Lower leg skin (tissue), 3 donors: ENCODE measurements at regions not wholly inside any gene's neighbourhood (a gene's known extent, or its start where the extent isn't known, plus 50 kb on each side); places are given as distances from the start of the nearest gene placed in this dataset.

Experiments used
- POLR2A ChIP-seq, 2 donors: fragments of 450-650 bp; IDR thresholded peaks; one replicate each; pipeline ENCODE4 v1.6.1; 2016 to 2017; ENCODE audit warnings: antibody characterized with exemption in 2 of 2, mild to moderate bottlenecking in 1 of 2, moderate library complexity in 1 of 2
- TF ChIP-seq, protein P1 (sequence below), 3 donors: fragments of 450-650 bp; IDR thresholded peaks; one replicate each; pipeline ENCODE4 v1.5.1; 2016; ENCODE audit warnings: antibody characterized with exemption in 3 of 3, mild to moderate bottlenecking in 3 of 3, moderate library complexity in 2 of 3

DNA sequence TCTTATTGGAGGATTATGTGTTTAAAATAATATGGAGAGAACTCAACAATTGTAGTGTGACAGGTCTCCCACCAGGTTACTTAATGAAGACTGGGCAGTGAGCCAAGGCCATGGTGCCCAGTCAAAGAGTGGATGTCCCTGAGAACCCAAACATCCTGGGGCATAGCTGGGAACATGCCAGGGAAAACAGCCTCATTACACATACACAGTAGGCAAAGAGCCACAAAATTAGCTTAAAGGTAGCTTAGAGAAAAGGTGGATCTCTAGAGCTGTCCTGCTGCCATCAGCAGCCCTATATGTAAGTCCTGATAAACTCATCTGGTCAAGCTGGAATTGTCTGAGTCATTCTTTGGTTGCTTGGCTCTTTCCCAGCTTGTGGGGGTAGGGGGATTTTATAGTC is 287.8 kb downstream of the PHF14 start:
- TF ChIP-seq POLR2A (IDR thresholded peaks at IDR 0.05), result no peak
- TF ChIP-seq, protein P1, sequence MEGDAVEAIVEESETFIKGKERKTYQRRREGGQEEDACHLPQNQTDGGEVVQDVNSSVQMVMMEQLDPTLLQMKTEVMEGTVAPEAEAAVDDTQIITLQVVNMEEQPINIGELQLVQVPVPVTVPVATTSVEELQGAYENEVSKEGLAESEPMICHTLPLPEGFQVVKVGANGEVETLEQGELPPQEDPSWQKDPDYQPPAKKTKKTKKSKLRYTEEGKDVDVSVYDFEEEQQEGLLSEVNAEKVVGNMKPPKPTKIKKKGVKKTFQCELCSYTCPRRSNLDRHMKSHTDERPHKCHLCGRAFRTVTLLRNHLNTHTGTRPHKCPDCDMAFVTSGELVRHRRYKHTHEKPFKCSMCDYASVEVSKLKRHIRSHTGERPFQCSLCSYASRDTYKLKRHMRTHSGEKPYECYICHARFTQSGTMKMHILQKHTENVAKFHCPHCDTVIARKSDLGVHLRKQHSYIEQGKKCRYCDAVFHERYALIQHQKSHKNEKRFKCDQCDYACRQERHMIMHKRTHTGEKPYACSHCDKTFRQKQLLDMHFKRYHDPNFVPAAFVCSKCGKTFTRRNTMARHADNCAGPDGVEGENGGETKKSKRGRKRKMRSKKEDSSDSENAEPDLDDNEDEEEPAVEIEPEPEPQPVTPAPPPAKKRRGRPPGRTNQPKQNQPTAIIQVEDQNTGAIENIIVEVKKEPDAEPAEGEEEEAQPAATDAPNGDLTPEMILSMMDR (IDR thresholded peaks at IDR 0.05), result no peak
